Choroid plexus epithelial cell (primary cell): ENCODE measurements at regions not wholly inside any gene's neighbourhood (a gene's known extent, or its start where the extent isn't known, plus 50 kb on each side); places are given as distances from the start of the nearest gene placed in this dataset.

Experiments
- DNase-seq: peaks from one replicate; pipeline ENCODE4 v3.0.0-alpha.2; 2010; ENCODE audit warnings: low read depth
- H3K4me3 ChIP-seq: 2 replicates; pipeline ENCODE4 v1.5.1; 2011; ENCODE audit warnings: low read depth, mild to moderate bottlenecking, control low read depth, low read length, moderate library complexity
- TF ChIP-seq, protein P1 (sequence below): conservative IDR thresholded peaks from 2 replicates; pipeline ENCODE4 v1.5.1; 2011; ENCODE audit warnings: low read depth, mild to moderate bottlenecking, control low read depth, inconsistent platforms, low read length, moderate library complexity

DNA sequence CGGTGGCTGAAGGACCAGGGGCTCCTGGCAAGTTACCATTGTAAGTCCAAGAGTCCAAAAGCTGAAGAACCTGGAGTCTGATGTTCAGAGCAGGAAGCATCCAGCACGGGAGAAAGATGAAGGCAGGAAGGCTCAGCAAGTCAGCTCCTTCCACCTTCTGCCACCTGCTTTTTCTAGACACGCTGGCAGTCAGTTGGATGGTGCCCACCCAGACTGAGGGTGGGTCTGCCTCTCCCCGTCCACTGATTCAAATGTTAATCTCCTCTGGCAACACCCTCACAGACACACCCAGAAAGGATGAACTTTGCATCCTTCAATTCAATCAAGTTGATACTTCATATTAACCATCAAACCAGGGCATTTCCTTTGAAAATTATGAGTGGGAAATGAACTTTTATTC lies 1272.4 kb upstream of the TMEM132C start:
- TF ChIP-seq, protein P1, sequence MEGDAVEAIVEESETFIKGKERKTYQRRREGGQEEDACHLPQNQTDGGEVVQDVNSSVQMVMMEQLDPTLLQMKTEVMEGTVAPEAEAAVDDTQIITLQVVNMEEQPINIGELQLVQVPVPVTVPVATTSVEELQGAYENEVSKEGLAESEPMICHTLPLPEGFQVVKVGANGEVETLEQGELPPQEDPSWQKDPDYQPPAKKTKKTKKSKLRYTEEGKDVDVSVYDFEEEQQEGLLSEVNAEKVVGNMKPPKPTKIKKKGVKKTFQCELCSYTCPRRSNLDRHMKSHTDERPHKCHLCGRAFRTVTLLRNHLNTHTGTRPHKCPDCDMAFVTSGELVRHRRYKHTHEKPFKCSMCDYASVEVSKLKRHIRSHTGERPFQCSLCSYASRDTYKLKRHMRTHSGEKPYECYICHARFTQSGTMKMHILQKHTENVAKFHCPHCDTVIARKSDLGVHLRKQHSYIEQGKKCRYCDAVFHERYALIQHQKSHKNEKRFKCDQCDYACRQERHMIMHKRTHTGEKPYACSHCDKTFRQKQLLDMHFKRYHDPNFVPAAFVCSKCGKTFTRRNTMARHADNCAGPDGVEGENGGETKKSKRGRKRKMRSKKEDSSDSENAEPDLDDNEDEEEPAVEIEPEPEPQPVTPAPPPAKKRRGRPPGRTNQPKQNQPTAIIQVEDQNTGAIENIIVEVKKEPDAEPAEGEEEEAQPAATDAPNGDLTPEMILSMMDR: no peak
- no peak for DNase-seq
- H3K4me3 ChIP-seq: no peak overlapping the region

DNA sequence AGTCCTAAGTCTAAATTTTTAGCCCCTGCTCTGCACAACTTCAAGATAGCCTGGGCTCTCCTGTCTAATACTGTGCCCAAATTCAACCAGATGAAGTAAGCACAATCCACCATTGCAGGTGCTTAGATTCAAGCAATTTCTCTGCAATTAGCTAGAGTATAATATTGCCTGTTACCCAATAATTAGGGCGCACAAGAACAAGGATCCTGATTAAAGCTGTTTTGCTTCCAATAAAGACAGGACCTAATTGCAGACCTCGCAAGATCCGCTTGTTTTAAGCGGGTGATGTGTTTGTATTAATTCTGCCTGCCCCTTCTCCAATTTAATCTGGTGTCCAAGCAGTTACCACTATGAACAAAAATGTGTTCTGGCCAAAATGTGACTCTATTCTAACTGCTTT lies 1268.9 kb upstream of the TMEM132C start:
- no peak for DNase-seq
- TF ChIP-seq, protein P1: no peak
- H3K4me3 ChIP-seq: no peak overlapping the region

DNA sequence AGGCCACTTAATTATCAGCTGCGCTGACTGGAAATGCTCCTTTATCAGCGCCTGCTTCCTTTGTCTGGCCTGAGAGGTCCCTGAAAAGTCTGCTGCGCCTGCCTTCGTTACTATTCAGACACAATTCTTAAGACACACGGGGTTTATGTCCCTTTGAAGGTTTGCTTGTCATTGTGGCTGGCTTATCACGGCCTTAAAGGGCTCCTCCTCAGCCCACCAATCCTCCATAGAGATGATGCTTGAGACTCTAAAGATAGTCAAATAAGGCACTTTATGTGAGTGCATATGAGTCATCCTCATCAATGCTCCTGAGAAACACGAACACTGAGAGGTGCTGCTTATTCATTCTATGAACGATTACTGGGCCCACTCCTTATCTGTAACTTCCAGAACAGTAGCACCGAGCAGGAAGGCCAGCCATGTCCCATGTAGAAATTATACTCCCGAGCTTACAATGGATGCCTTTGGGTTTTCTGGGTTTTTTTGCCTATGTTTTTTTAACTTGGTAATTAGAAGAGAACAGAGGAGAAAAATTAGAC lies 1268.2 kb upstream of the TMEM132C start:
- DNase-seq: no peak
- TF ChIP-seq, protein P1: no peak
- no peak overlapping the region for H3K4me3 ChIP-seq

DNA sequence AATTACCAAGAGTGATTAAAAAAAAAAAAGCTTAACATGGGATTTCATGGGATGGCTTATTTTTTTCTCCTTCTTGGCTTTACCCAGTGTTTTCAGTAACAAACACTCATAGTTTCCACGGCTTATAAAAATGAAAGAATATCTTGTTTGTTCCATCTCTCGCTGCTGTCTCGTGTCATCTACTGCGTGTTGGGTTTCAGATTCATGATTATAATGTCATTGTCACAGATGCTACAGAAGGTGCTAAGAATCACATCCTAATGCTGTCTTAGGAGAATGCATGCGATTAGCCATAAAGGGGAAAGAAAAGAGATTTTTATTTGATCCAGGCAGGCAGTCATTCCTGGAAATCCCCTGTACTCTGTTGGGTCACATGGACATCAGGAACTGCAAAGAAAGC lies 1267.6 kb upstream of the TMEM132C start:
- no peak overlapping the region for H3K4me3 ChIP-seq
- TF ChIP-seq, protein P1: no peak

DNA sequence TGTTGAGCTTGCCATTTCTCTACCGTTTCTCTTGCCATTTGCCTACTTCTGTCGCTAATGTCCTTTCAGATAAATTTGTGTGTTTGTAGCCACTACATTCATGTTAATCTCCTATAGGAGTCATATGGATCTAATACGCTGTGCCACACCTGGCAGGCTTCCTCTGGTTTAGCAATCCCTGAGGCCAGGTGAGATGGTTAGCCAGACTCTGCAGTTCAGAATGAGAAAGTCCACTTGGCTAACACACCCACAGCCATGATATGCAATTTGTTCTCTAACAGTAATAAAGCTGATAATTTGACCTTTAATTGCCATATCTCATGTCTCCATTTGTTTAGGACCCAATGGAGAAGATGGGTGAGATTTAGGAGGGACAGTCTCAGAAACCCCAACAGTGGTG lies 1261.6 kb upstream of the TMEM132C start:
- no peak for DNase-seq
- H3K4me3 ChIP-seq: no peak overlapping the region
- TF ChIP-seq, protein P1: no peak

More for the DNA sequence above, 1267.6 kb upstream of the TMEM132C start:
- DNase-seq: no peak

DNA sequence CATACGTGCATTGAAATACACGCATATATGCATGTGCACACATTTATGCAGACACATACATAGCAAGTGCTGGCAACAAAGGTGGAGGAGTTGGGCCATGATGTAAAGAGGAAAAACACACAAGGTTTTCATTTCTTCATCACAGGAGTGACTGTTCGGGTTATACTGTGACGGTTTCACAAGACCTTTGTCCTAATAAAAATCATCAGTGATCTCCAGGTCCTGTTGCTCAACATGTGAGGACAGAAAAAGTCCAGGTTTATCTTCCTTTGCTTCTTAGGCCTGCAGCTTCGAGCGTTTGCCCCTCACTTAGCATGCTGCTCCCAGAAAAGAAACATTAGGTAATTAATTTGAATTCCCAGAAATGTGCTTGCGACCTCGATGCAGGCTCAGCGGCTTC lies 1260.0 kb upstream of the TMEM132C start:
- no peak for DNase-seq
- TF ChIP-seq, protein P1: no peak
- no peak overlapping the region for H3K4me3 ChIP-seq

DNA sequence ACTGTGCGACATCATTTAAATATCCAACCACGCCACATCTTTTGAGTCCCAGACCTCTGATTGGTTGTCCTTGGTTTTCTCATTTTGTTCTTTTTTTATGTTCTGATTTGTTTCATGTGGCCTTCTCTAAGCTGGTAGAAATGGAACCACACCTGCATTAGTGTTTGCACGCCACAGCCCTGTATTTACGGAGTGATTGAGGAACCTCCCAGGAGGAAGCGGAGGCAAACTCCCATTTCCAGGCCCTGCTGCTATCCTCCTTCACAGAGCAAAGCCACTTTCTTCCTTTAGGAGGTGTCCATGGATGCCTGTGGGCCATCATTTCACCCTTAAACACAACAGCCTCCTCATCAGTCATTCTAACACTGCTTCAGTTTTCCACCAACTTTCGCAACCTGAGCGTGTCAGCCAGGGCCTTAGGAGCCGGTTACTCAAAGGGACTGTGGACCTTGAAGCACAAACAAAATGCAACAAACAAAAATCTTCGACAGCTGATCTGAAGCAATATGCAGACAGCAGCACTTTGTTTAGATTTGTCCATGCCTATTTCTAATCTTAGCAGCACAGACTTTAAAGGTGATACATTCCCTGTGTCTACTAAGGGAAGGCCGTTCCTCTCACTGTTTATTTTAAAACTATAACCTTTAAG lies 1258.1 kb upstream of the TMEM132C start:
- H3K4me3 ChIP-seq: no peak overlapping the region
- TF ChIP-seq, protein P1: no peak
- DNase-seq: no peak
